ENCODE measurements at regions not wholly inside any gene's neighbourhood (a gene's known extent, or its start where the extent isn't known, plus 50 kb on each side); places are given as distances from the start of the nearest gene placed in this dataset.

DNA sequence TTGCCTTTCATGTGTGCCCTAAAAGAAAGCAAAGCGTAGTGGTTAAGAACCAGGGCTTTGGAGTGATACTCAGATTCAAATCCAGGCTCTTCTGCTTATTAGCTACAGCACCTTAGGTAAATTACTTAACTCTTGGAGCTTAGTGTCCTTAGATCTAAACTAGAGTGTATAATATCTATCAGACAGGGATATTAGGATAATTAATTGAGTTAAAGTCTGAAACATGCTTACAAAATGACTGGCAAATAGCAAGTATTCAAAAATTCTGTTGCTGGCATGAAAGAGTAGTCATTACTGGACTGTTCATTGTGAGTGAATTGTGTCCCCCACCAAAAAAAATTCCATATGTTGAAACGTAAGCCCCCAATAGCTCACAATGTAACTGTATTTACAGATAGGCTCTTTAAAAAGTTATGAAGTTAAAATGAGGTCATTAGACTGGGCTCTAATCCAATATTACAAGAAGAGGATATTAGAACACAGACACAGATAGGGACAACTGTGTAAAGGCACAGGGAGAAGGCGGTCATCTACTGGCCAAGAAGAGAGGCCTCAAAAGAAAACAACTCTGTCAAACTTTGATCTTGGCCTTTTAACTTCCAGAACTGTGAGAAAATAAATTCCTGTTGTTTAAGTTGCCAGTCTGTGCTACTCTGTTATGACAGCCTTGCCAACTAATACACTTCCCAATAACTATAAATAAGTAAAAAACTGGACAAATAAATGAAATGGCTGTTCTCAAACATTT is 60.4 kb upstream of the LRRC3B start:
- POLR2A ChIA-PET = no interaction called here

More for the DNA sequence above, 60.4 kb upstream of the LRRC3B start:
- ATAC-seq (ENCODE audit: low read depth) = no peak
- Mint-ChIP-seq H3K9me3 (no peaks in the 10 kb centered on the region), H3K4me1 (no peaks in the 10 kb centered on the region), H3K4me3 (no peak overlapping the region), H3K27me3 (no peaks in the 10 kb centered on the region), H3K27ac (no peak overlapping the region), H3K36me3 (ENCODE audit: low read depth) (no peaks in the 10 kb centered on the region)
- no peak for DNase-seq
- CTCF ChIA-PET = no interaction called here
- intact Hi-C loops (cut with micrococcal nuclease) = no loop called here
- TF ChIP-seq, protein P1, sequence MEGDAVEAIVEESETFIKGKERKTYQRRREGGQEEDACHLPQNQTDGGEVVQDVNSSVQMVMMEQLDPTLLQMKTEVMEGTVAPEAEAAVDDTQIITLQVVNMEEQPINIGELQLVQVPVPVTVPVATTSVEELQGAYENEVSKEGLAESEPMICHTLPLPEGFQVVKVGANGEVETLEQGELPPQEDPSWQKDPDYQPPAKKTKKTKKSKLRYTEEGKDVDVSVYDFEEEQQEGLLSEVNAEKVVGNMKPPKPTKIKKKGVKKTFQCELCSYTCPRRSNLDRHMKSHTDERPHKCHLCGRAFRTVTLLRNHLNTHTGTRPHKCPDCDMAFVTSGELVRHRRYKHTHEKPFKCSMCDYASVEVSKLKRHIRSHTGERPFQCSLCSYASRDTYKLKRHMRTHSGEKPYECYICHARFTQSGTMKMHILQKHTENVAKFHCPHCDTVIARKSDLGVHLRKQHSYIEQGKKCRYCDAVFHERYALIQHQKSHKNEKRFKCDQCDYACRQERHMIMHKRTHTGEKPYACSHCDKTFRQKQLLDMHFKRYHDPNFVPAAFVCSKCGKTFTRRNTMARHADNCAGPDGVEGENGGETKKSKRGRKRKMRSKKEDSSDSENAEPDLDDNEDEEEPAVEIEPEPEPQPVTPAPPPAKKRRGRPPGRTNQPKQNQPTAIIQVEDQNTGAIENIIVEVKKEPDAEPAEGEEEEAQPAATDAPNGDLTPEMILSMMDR (IDR thresholded peaks at IDR 0.05) = no peak

All from activated B cell treated with CpG ODN at 0.5 μM for 24 hours (primary cell).